ENCODE measurements at regions not wholly inside any gene's neighbourhood (a gene's known extent, or its start where the extent isn't known, plus 50 kb on each side); places are given as distances from the start of the nearest gene placed in this dataset.

DNA sequence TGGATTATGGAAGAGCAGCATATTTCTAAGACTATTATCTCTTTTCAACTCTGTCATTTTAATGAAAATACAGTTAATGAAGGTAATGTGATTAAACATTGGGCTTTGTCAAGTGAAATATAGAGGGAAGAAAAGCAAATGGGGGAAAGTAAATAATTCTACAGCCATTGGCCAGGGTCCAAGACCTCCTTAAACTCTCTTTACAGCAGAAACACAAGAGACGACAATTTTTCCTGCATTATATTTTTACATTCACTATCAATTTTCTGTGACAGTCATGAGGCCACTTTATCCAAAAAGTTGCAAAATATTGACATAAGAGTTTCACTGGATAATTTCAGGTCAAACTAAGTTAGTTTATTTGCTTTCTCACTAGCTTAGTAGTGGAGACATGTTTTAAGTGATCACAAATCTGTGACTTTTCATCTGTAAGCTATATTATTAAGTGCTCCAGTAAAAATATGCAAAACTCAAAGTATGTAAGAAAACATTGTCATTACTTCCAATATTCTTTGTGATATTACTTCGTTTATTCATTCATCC lies 385.9 kb upstream of the DPH6 start:
- TF ChIP-seq, protein P1, sequence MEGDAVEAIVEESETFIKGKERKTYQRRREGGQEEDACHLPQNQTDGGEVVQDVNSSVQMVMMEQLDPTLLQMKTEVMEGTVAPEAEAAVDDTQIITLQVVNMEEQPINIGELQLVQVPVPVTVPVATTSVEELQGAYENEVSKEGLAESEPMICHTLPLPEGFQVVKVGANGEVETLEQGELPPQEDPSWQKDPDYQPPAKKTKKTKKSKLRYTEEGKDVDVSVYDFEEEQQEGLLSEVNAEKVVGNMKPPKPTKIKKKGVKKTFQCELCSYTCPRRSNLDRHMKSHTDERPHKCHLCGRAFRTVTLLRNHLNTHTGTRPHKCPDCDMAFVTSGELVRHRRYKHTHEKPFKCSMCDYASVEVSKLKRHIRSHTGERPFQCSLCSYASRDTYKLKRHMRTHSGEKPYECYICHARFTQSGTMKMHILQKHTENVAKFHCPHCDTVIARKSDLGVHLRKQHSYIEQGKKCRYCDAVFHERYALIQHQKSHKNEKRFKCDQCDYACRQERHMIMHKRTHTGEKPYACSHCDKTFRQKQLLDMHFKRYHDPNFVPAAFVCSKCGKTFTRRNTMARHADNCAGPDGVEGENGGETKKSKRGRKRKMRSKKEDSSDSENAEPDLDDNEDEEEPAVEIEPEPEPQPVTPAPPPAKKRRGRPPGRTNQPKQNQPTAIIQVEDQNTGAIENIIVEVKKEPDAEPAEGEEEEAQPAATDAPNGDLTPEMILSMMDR (IDR thresholded peaks at IDR 0.05; ENCODE audit: insufficient read depth, low read length, missing control alignments), result no peak
- ChIA-PET CTCF (no interaction called here), POLR2A (no interaction called here)
- DNase-seq (ENCODE audit: low read depth, low spot score), result no peak
- H3K4me3 ChIP-seq (ENCODE audit: low read depth, low read length), result no peak overlapping the region

DNA sequence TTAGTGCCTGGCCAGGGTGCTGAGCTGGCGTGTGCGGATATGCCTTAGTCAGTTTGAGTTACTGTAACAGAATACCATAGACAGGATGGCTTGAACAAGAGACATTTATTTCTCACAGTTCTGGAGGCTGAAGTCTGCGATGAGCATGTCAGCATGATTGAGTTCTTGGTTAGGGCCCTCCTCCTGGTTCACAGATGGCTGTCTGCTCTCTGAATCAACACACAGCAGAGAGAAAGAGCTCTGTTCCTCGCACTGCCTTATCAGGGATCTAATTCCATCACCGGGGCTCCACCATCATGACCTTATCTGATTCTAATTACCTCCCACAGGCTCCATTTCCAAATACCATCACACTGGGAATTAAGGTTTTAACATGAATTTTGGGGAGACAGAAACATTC lies 386.6 kb upstream of the DPH6 start:
- POLR2A ChIA-PET, result no interaction called here
- TF ChIP-seq, protein P1 (IDR thresholded peaks at IDR 0.05; ENCODE audit: insufficient read depth, low read length, missing control alignments), result no peak
- DNase-seq (ENCODE audit: low read depth, low spot score), result no peak
- no peak overlapping the region for H3K4me3 ChIP-seq (ENCODE audit: low read depth, low read length)
- CTCF ChIA-PET, result no interaction called here

DNA sequence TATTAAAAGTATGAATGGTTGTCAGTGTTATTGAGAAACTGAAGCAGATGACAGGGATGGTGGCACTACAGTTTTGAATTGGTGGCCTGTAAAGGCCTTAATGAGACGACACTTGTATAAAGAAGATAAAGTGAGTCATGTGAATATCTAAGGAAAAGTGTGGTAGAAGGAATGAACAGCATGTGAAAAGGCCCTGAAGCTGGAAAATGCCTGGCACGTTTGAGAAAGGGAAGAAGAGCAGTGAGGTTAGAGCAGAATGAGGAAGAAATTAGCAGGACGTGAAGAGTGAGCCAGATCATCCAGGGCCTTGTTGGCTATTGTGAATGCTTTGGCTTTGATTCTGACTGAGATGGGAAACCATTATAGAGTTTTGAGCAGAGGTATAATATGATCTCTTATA lies 387.6 kb upstream of the DPH6 start:
- ChIA-PET CTCF (no interaction called here), POLR2A (no interaction called here)
- TF ChIP-seq, protein P1 (IDR thresholded peaks at IDR 0.05; ENCODE audit: insufficient read depth, low read length, missing control alignments), result no peak
- DNase-seq (ENCODE audit: low read depth, low spot score), result no peak
- no peak overlapping the region for H3K4me3 ChIP-seq (ENCODE audit: low read depth, low read length)

- no peak for DNase-seq (ENCODE audit: low read depth, low spot score)
- TF ChIP-seq, protein P1 (IDR thresholded peaks at IDR 0.05; ENCODE audit: insufficient read depth, low read length, missing control alignments), result no peak
- no peak overlapping the region for H3K4me3 ChIP-seq (ENCODE audit: low read depth, low read length)
- CTCF ChIA-PET, result no interaction called here
- POLR2A ChIA-PET, result no interaction called here
Observed at GRCh38 chr15:35934383-35935049, 388.6 kb upstream of the DPH6 start.

GRCh38 chr15:35936284-35936683 lies 390.3 kb upstream of the DPH6 start:
- POLR2A ChIA-PET, result no interaction called here
- TF ChIP-seq, protein P1 (IDR thresholded peaks at IDR 0.05; ENCODE audit: insufficient read depth, low read length, missing control alignments), result no peak
- CTCF ChIA-PET, result no interaction called here
- H3K4me3 ChIP-seq (ENCODE audit: low read depth, low read length), result no peak overlapping the region
- no peak for DNase-seq (ENCODE audit: low read depth, low spot score)

- ChIA-PET POLR2A (no interaction called here), CTCF (interaction anchor here (0.7 kb wide), 1 partner anchor 8 kb away, joined by 4 read pairs; no protein-coding TSS in a partner anchor)
- DNase-seq (ENCODE audit: low read depth, low spot score), result no peak
- no peak overlapping the region for H3K4me3 ChIP-seq (ENCODE audit: low read depth, low read length)
- TF ChIP-seq, protein P1 (IDR thresholded peaks at IDR 0.05; ENCODE audit: insufficient read depth, low read length, missing control alignments), result no peak
Observed at GRCh38 chr15:35937380-35937779, 391.4 kb upstream of the DPH6 start.

Data from AG04449 (cell line).